Activated naive CD8-positive, alpha-beta T cell treated with anti-CD3 and anti-CD28 coated beads, Interleukin-2, amount 10 ng/mL, durations not matched to agents 7 days and 5 days (primary cell): ENCODE measurements at regions not wholly inside any gene's neighbourhood (a gene's known extent, or its start where the extent isn't known, plus 50 kb on each side); places are given as distances from the start of the nearest gene placed in this dataset.
"Not testable (repeated sequence)": the region's sequence is repeated elsewhere in the genome, so short reads cannot be mapped to it uniquely, and the experiment has no call there.

Experiments used
- ATAC-seq: fragments of 150-1000 bp; cut with Tn5 transposase; one replicate; pipeline ENCODE4 v1.10.0; 2021; ENCODE audit warnings: low read depth, moderate library complexity
- POLR2A ChIA-PET: fragments of 350-600 bp; sonication (Branson Sonifier 250); formaldehyde crosslinking; loops from one replicate; lab custom pipeline; 2021; ENCODE audit warnings: antibody characterized with exemption; lab: Charles Lee
- DNase-seq: peaks from one replicate; pipeline ENCODE4 v3.0.0; 2021
- H3K27ac Mint-ChIP-seq: one replicate; pipeline ENCODE4 v1.8.0; 2022; ENCODE audit warnings: mild to moderate bottlenecking, mixed read lengths
- H3K27me3 Mint-ChIP-seq: one replicate; pipeline ENCODE4 v1.8.0; 2022; ENCODE audit warnings: mild to moderate bottlenecking, moderate library complexity, mixed read lengths
- H3K36me3 Mint-ChIP-seq: one replicate; pipeline ENCODE4 v1.8.0; 2021; ENCODE audit warnings: mild to moderate bottlenecking, mixed read lengths
- H3K4me1 Mint-ChIP-seq: one replicate; pipeline ENCODE4 v1.8.0; 2021; ENCODE audit warnings: mixed read lengths
- H3K4me3 Mint-ChIP-seq: one replicate; pipeline ENCODE4 v1.8.0; 2022; ENCODE audit warnings: mild to moderate bottlenecking, moderate library complexity, mixed read lengths
- H3K9me3 Mint-ChIP-seq: one replicate; pipeline ENCODE4 v1.8.0; 2021; ENCODE audit warnings: mixed read lengths

GRCh38 chr3:180401226-180401625, 200.7 kb upstream of the TTC14 start:
- ATAC-seq (no peak), DNase-seq (no peak)
- POLR2A ChIA-PET, result no interaction called here
- H3K27ac Mint-ChIP-seq, result no peak overlapping the region
- H3K9me3 Mint-ChIP-seq, result no peaks in the 10 kb centered on the region
- H3K36me3 Mint-ChIP-seq, result no peaks in the 10 kb centered on the region
- no peaks in the 10 kb centered on the region for H3K27me3 Mint-ChIP-seq
- H3K4me1 Mint-ChIP-seq, result no peaks in the 10 kb centered on the region
- H3K4me3 Mint-ChIP-seq, result no peak overlapping the region

DNA sequence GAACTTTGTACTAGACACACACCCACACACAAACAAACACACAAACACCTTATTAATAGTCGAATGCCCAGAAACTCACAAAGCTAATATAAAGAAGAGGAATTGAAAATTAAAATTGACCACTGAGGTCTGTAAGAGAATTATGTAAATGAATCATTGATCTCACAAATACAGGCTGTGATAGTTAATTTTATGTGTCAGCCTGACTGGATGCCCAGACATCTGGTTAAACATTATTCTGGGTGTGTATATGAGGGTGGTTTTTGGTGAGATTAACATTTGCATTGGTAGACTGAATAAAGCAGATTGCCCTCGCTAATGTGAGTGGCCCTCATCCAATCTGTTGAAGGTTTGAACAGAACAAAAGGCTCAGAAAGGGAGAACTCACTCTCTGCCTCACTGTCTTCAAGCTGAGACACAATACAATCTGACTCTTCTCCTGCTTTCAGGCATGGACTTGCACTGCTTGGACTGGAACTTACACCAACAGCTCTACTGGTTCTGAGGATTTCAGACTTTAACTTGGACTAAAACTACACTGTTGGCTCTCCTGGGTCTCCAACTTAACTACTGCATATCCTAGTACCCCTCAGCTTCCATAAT, 199.4 kb upstream of the TTC14 start:
- Mint-ChIP-seq H3K9me3 (no peaks in the 10 kb centered on the region), H3K27me3 (no peaks in the 10 kb centered on the region), H3K27ac (no peak overlapping the region), H3K4me1 (no peaks in the 10 kb centered on the region), H3K36me3 (no peaks in the 10 kb centered on the region), H3K4me3 (no peak overlapping the region)
- no peak for ATAC-seq
- DNase-seq, result no peak
- POLR2A ChIA-PET, result no interaction called here

DNA sequence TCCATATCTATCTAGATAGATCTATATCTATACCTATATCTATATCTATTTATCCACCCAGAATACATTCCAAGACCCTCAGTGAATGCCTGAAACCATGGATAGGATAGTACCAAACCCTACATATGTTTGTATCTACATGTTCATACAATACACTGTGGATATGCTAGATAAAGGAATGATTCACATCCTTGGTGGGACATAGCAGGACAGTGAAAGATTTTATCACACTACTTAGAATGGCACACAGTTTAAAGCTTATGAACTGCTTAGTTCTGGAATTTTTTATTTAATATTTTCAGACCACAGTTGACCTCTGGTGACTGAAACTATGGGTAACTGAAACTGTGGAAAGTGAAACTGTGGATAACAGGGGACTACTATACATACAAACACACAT, 198.8 kb upstream of the TTC14 start:
- POLR2A ChIA-PET, result no interaction called here
- H3K27me3 Mint-ChIP-seq, result no peaks in the 10 kb centered on the region
- H3K9me3 Mint-ChIP-seq, result no peaks in the 10 kb centered on the region
- no peak for ATAC-seq
- H3K36me3 Mint-ChIP-seq, result no peaks in the 10 kb centered on the region
- DNase-seq, result no peak
- H3K4me1 Mint-ChIP-seq, result no peaks in the 10 kb centered on the region
- no peak overlapping the region for H3K27ac Mint-ChIP-seq
- H3K4me3 Mint-ChIP-seq, result no peak overlapping the region

- Mint-ChIP-seq H3K4me1 (no peaks in the 10 kb centered on the region), H3K27ac (no peak overlapping the region), H3K27me3 (no peaks in the 10 kb centered on the region), H3K9me3 (no peaks in the 10 kb centered on the region), H3K4me3 (no peak overlapping the region), H3K36me3 (no peaks in the 10 kb centered on the region)
- DNase-seq (no peak), ATAC-seq (no peak)
- POLR2A ChIA-PET, result no interaction called here
Measured at GRCh38 chr3:180408654-180409053, 193.3 kb upstream of the TTC14 start.

GRCh38 chr3:180409170-180409569, 192.8 kb upstream of the TTC14 start:
- no peak for DNase-seq
- Mint-ChIP-seq H3K9me3 (no peaks in the 10 kb centered on the region), H3K36me3 (no peaks in the 10 kb centered on the region), H3K27ac (no peak overlapping the region), H3K4me3 (no peak overlapping the region), H3K4me1 (no peaks in the 10 kb centered on the region), H3K27me3 (no peaks in the 10 kb centered on the region)
- ATAC-seq, result no peak
- POLR2A ChIA-PET, result no interaction called here

GRCh38 chr3:180409883-180410282, 192.1 kb upstream of the TTC14 start:
- Mint-ChIP-seq H3K9me3 (no peaks in the 10 kb centered on the region), H3K27ac (no peak overlapping the region), H3K4me3 (no peak overlapping the region), H3K27me3 (no peaks in the 10 kb centered on the region), H3K4me1 (no peaks in the 10 kb centered on the region), H3K36me3 (no peaks in the 10 kb centered on the region)
- ATAC-seq (no peak), DNase-seq (no peak)
- POLR2A ChIA-PET, result no interaction called here

DNA sequence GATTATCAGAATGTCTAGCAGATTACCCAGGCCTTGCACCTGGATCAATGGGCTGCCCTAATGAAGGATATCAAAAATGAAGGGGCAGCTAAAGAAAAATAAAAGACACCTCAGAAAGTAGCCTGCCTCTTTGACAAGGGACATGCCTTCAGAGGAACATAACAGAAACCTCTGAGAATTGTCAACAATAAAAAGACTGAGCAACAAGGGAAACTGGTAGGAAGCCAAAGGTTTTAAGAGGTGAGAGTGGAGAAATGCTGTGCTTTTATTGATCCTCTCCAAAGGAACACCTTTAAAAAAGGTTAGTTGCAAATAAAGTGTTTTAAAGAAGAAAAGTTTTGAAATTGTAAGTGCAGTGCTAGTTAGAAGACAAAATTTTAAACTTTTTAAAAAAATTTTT, 187.8 kb upstream of the TTC14 start:
- Mint-ChIP-seq H3K27me3 (no peaks in the 10 kb centered on the region), H3K4me1 (no peaks in the 10 kb centered on the region), H3K4me3 (no peak overlapping the region), H3K27ac (no peak overlapping the region), H3K36me3 (no peaks in the 10 kb centered on the region), H3K9me3 (no peaks in the 10 kb centered on the region)
- ATAC-seq, result no peak
- no peak for DNase-seq
- POLR2A ChIA-PET, result no interaction called here

DNA sequence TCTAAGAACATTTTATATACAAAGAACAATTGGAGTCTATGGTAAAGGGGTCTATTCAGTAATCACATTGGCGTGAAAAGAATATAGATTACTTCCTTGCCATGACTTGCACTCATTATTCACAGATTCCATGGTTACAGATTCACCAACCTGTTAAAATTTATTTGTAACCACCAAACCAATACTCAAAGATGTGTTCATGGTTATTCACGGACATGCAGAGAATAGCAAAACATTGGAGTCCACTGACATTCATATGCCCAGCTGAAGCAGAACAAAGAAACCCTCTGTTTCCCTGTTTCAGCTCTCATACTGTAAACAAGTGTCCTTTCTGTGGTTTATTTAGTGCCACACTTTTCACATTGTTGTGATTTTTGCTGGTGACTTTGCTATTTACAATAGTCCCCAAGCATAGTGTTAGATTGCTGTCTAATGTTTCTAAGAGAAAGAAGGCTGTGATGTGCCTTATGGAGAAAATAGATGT, 185.8 kb upstream of the TTC14 start:
- H3K4me1 Mint-ChIP-seq, result no peaks in the 10 kb centered on the region
- no peaks in the 10 kb centered on the region for H3K27me3 Mint-ChIP-seq
- H3K27ac Mint-ChIP-seq, result no peak overlapping the region
- ATAC-seq (no peak), DNase-seq (no peak)
- H3K36me3 Mint-ChIP-seq, result no peaks in the 10 kb centered on the region
- POLR2A ChIA-PET, result no interaction called here
- no peak overlapping the region for H3K4me3 Mint-ChIP-seq
- H3K9me3 Mint-ChIP-seq, result peaks cover 1% of the 10 kb centered on the region

- no peak for ATAC-seq
- peaks cover 2% of the 10 kb centered on the region for H3K9me3 Mint-ChIP-seq
- POLR2A ChIA-PET, result no interaction called here
- no peak for DNase-seq
- no peaks in the 10 kb centered on the region for H3K27me3 Mint-ChIP-seq
- no peaks in the 10 kb centered on the region for H3K4me1 Mint-ChIP-seq
- no peak overlapping the region for H3K27ac Mint-ChIP-seq
- H3K4me3 Mint-ChIP-seq, result no peak overlapping the region
- no peaks in the 10 kb centered on the region for H3K36me3 Mint-ChIP-seq
Measured at GRCh38 chr3:180417241-180417640, 184.7 kb upstream of the TTC14 start.

GRCh38 chr3:180420016-180420415, 181.9 kb upstream of the TTC14 start:
- no peaks in the 10 kb centered on the region for H3K4me1 Mint-ChIP-seq
- no peaks in the 10 kb centered on the region for H3K27me3 Mint-ChIP-seq
- POLR2A ChIA-PET, result no interaction called here
- ATAC-seq, result no peak
- no peak overlapping the region for H3K4me3 Mint-ChIP-seq
- no peak overlapping the region for H3K27ac Mint-ChIP-seq
- peaks cover 5% of the 10 kb centered on the region for H3K9me3 Mint-ChIP-seq
- DNase-seq, result no peak
- no peaks in the 10 kb centered on the region for H3K36me3 Mint-ChIP-seq

- no peak for DNase-seq
- no peaks in the 10 kb centered on the region for H3K36me3 Mint-ChIP-seq
- no peaks in the 10 kb centered on the region for H3K27me3 Mint-ChIP-seq
- H3K27ac Mint-ChIP-seq, result no peak overlapping the region
- H3K9me3 Mint-ChIP-seq, result peaks cover 5% of the 10 kb centered on the region
- POLR2A ChIA-PET, result no interaction called here
- no peak for ATAC-seq
- no peak overlapping the region for H3K4me3 Mint-ChIP-seq
- no peaks in the 10 kb centered on the region for H3K4me1 Mint-ChIP-seq
Measured at GRCh38 chr3:180420804-180421203, 181.2 kb upstream of the TTC14 start.

- Mint-ChIP-seq H3K4me3 (no peak overlapping the region), H3K36me3 (no peaks in the 10 kb centered on the region), H3K27ac (no peak overlapping the region), H3K4me1 (no peaks in the 10 kb centered on the region), H3K27me3 (no peaks in the 10 kb centered on the region), H3K9me3 (peaks cover 5% of the 10 kb centered on the region)
- DNase-seq, result no peak
- POLR2A ChIA-PET, result no interaction called here
- ATAC-seq, result no peak
Measured at GRCh38 chr3:180421221-180421620, 180.7 kb upstream of the TTC14 start.

DNA sequence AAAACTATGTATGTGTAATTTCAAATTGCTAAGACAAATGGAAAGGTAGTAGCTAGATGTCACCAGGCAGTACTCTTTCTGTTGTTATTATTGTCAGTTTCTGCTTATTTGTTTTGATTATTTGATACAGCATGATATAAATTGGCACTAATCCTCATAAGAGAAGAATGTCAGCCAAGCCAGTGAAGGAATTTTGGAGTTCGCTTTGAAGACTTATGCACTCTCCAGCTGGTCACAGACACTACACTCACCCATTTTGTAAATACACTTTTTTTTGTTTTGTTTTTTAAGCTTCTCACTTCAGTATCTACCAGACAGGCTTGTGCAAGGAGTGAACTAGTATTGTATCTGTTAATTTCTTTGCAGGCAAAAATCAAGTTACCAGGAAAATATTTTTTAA, 180.2 kb upstream of the TTC14 start:
- ATAC-seq, result no peak
- DNase-seq, result no peak
- H3K9me3 Mint-ChIP-seq, result peaks cover 5% of the 10 kb centered on the region
- no peaks in the 10 kb centered on the region for H3K4me1 Mint-ChIP-seq
- POLR2A ChIA-PET, result no interaction called here
- H3K36me3 Mint-ChIP-seq, result no peaks in the 10 kb centered on the region
- H3K27ac Mint-ChIP-seq, result no peak overlapping the region
- H3K27me3 Mint-ChIP-seq, result no peaks in the 10 kb centered on the region
- H3K4me3 Mint-ChIP-seq, result no peak overlapping the region

GRCh38 chr3:180424305-180424704, 177.7 kb upstream of the TTC14 start:
- POLR2A ChIA-PET, H3K27me3 Mint-ChIP-seq, H3K4me3 Mint-ChIP-seq: not testable (repeated sequence)

GRCh38 chr3:180430896-180431295, 171.1 kb upstream of the TTC14 start:
- no peaks in the 10 kb centered on the region for H3K36me3 Mint-ChIP-seq
- H3K9me3 Mint-ChIP-seq, result peaks cover 5% of the 10 kb centered on the region
- ATAC-seq (no peak), DNase-seq (no peak)
- no peak overlapping the region for H3K4me3 Mint-ChIP-seq
- no peak overlapping the region for H3K27ac Mint-ChIP-seq
- H3K4me1 Mint-ChIP-seq, result no peaks in the 10 kb centered on the region
- POLR2A ChIA-PET, result no interaction called here
- no peaks in the 10 kb centered on the region for H3K27me3 Mint-ChIP-seq

More at GRCh38 chr3:180424305-180424704, 177.7 kb upstream of the TTC14 start:
- H3K27ac Mint-ChIP-seq, ATAC-seq, H3K9me3 Mint-ChIP-seq, H3K36me3 Mint-ChIP-seq, H3K4me1 Mint-ChIP-seq, DNase-seq: not testable (repeated sequence)
